NB4 (cell line): ENCODE measurements at regions not wholly inside any gene's neighbourhood (a gene's known extent, or its start where the extent isn't known, plus 50 kb on each side); places are given as distances from the start of the nearest gene placed in this dataset.

Source experiments
- MYC ChIP-seq: IDR thresholded peaks from 2 replicates; pipeline ENCODE4 v1.6.1; 2011; ENCODE audit warnings: low read depth, low read length
- TF ChIP-seq, protein P1 (sequence below): IDR thresholded peaks from one replicate; pipeline ENCODE4 v1.5.1; 2012; ENCODE audit warnings: low read depth, low read length

DNA sequence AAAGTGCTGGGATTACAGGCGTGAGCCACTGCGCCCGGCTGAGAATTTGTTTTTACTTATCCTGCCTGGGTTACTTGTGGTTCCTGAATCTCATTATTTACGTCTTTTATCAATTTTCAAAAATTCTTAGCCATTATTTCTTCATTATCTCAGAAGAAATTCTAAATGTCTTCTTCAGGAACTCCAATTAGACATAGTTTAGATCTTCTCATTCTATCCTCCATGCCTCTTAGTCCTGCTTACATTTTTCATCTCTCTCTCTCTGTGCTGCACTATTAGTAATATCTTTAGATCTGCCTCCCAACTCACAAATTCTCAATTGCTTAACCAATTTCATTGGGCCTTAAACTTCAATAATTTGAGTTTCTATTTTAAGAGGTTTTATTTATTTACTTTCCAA, 124.4 kb upstream of the MRPS22 start:
- TF ChIP-seq, protein P1, sequence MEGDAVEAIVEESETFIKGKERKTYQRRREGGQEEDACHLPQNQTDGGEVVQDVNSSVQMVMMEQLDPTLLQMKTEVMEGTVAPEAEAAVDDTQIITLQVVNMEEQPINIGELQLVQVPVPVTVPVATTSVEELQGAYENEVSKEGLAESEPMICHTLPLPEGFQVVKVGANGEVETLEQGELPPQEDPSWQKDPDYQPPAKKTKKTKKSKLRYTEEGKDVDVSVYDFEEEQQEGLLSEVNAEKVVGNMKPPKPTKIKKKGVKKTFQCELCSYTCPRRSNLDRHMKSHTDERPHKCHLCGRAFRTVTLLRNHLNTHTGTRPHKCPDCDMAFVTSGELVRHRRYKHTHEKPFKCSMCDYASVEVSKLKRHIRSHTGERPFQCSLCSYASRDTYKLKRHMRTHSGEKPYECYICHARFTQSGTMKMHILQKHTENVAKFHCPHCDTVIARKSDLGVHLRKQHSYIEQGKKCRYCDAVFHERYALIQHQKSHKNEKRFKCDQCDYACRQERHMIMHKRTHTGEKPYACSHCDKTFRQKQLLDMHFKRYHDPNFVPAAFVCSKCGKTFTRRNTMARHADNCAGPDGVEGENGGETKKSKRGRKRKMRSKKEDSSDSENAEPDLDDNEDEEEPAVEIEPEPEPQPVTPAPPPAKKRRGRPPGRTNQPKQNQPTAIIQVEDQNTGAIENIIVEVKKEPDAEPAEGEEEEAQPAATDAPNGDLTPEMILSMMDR, result no peak
- TF ChIP-seq MYC, result no peak
